Daoy (cell line): ENCODE measurements at regions not wholly inside any gene's neighbourhood (a gene's known extent, or its start where the extent isn't known, plus 50 kb on each side); places are given as distances from the start of the nearest gene placed in this dataset.
A peak's percentile ranks its signal among the peaks of the same experiment; 100 is the strongest.

ENCODE experiments used
- DNase-seq: peaks from one replicate; pipeline ENCODE4 v3.0.0-alpha.2; 2015; ENCODE audit warnings: low read depth

DNA sequence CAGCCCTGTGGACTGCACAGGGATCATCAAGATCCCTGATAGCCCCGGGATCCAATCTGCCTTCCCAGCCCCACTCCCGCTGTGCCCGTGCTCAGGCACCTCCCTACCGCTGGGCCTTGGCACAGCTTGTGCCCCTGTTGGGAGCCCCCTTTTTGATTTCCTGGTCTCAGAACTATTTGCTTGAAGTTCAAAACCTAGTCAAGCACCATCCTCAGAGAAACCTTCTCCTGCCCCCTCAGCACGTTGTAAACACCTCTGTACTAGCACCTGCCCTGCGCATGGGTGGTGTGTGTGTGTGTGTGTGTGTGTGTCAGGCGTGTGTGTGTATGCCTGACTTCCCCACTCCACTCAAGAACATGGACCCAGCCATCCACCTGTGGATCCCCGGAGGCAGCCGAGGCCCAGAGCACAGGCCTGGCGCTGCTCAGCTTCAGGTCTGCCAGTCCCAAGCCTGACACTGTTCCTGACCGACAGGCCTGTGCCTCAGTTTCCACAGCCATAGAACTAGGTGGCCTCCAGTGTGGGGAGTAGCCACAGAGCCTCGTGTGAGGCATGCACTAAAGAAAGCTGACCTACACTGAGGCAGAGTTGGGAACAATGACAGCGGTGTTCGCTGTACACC, 65.5 kb downstream of the ADRA2C start:
- no peak for DNase-seq

DNA sequence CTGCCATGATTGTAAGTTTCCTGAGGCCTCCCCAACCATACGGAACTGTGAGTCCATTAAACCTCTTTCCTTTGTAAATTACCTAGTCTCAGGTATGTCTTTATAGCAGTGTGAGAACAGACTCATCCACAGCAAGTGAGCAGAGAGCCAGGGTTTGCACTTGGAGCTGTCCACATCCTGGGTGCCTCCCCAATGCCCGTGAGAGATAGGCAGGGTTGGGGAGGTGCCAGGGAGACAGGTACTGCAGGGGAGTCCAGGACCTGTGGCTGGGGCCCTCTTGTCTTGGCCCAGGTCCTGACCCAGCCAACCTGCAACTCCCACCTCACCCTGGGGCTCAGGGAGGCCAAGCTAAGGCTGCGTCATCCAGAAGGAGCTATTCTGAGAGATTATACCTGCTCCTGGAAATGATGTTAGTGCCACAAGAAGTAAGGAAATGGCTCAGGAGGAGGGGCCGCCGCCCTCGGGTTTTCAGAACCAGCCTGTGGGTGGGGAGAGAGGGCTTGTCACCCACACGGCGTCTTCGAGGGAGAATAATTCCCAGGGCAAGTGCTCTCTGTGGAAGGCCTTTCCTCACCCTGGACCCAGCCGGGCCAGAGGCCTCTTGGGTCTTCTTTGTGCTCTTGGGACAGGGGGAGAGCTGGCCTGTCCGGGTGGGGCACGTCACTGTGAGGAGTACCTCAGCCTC, 66.5 kb downstream of the ADRA2C start:
- no peak for DNase-seq

DNA sequence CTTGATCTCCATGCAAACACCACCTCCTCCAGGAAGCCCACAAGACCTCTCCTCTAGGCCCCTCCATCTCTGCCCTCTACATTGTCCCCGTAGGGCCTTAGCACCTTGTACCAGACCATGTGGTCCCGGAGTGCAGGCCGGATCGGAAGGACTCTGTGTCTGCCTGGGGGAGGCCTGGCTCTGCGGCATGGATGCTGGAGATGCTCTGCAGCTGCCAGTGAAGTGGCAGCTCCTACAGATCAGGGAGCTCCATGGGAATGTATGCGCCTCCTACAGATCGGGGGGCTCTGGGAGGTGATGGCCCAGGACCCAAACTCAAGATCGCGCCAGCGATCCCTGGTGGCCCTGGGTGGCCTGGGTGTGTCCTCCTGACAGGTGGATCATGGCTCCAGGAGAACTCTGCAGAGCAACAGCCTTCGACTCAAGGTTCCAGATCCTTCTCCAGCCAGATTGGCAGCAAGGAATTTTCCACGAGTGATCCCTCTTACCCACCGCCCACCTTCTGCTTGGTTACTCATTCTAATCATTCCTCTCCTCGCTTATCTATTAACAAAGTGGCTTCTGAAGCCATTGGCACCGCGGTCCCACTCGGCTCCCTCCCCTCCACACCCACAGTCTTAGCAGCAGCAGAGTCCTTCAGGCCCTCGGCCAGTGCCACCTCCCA, 67.3 kb downstream of the ADRA2C start:
- no peak for DNase-seq

DNA sequence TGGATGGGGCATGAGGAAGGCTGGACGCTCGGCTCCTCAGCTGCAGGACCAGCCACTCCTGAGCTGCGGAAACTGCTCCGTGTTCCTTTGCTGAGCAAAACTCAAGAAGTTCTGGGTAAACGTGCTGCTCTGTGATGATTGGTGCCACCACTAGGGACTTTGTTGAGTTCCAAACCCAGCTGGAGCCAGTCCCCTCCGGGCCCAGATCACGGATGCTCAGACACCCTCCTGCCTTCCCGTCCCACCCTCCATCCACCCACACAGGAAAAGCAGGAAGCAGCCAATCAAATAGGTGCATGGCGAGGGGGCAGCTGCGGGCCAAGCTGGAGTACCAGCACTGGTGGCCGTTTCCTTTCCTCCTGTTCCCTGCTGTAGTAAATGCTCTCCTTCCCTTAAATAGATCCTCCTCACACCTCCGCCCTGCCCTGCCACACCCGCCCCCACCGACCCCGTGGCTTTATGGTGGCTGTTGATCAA, 68.0 kb downstream of the ADRA2C start:
- DNase-seq = no peak

DNA sequence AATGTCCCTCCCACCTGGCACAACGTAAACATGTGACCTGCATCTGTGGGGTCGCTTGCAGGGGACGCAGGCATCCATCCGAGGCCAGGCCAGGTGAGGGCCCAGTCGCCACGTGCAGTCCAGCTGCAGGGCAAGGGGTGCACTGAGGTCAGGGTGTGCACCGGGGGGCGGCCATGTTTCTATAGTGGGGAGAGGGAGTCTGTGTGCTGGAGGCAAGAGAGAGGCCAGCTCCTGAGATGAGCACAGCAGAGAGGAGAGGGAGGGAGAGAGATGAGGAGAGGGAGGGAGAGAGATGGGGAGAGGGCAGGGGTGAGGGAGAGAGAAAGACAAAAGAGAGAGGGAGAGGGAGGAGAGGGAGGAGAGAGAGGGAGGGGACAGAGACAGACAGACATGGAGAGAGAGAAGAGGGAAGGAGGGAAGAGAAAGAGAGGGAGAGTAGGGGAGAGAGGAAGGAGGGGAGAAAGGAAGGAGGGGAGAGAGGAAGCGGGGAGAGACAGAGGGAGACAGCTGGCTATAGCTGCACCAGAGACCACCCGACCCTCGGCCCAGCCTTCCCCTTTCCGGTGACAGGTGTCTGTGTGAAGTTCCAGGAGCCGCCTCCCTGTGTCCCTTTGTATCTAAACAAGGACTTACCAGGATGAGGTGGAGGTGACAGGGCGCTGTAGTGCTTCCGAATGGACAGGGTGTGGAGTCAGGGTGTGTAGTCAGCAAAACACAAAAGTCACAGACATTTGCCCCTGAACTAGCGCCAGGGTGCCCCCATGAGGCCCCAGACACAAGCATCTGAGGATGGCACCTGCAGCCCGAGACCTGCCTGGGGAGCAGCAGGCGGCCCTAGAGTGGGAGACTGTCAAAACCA, 68.7 kb downstream of the ADRA2C start:
- no peak for DNase-seq

DNA sequence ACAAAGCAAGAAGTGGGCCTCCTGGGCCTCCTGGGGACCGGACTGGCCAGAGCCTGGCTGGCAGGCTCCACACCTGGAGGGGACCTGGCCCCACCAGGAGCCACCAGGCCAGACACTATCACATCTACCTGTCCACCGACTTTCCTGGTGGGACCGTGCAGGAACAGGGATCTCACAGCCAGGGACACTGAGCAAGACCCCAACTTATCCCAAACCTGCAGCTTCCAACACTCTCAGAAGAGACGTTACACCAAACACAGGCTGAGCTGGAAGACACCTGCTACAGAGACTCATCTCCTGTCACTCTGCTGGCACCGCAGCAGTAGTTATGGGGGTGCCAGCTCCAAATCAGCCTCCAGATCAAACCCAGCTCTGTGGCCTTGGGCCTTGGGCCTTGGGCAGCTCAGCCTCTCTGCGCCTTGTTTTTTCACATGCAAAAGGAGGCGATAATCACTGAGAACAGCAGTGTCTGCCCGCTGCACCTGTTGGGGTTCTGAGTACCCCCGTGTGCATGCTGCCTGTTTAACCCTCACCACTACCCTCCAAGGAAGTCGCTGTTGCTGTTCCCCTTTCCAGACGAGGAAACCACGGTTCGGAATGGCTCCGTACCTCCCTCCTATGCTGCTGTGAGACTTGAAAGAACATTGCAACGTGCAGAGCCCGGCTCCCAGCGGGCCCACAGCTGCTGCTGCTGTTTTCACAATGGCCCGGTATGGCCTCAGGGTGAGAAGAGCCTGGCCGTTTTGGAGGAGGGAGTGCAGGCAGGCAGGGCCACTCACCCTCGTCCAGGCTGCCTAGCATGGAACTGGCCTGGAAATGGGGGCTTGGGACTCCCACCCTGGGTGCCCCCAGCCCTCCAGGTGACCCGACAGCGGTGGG, 69.6 kb downstream of the ADRA2C start:
- no peak for DNase-seq

DNA sequence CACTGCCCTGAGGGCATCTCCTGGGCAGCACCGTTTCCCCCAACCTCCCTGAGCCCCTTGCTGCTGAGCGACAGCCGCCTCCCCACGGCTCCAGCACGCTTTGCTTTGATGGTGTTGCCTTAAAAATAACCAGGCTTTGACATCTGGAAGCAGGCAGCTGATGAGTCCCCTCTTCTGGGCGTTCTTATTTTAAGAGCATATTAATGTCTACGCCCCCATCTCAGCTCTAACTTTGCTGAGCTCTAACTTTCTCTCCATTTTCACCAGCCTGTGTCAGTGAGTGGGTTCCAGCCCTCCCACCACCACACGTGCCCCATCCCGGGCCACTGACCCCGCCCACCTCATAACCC, 70.2 kb downstream of the ADRA2C start:
- no peak for DNase-seq

DNA sequence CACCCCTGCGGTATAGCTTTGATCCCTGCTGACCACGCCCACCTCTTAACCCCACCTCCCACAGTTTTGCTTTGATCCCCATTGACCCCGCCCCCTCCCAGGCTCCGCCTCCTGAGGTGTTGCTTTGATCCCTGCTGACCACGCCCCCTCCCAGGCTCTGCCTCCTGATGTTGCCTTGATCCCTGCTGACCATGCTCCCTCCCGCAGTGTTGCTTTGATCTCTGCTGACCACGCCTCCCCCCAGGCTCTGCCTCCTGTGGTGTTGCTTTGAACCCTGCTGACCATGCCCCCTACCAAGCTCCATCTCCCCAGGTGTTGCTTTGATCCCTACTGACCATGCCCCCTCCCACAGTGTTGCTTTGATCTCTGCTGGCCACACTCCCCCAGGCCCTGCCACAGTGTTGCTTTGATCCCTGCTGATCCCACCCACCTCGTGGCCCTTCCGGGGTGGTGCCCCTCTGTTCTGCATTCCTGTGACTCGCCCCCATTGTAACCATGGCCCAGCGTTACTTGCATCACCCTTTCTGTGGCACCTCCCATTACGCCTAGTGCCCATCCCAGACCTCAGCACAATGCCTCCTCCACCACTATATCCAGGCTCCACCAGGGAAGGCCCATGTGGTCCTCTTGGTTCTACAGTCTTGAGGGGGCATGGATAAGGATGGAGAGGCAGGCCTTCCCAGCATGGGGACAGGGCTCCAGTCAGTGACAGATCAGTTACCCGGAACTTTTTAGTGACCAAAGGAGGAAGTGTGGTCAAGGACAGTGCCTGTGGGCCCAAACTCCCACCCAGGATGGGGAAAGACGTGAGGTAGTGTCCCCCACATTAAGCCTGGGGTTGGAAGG, 70.8 kb downstream of the ADRA2C start:
- peak; percentile 26 for DNase-seq

DNA sequence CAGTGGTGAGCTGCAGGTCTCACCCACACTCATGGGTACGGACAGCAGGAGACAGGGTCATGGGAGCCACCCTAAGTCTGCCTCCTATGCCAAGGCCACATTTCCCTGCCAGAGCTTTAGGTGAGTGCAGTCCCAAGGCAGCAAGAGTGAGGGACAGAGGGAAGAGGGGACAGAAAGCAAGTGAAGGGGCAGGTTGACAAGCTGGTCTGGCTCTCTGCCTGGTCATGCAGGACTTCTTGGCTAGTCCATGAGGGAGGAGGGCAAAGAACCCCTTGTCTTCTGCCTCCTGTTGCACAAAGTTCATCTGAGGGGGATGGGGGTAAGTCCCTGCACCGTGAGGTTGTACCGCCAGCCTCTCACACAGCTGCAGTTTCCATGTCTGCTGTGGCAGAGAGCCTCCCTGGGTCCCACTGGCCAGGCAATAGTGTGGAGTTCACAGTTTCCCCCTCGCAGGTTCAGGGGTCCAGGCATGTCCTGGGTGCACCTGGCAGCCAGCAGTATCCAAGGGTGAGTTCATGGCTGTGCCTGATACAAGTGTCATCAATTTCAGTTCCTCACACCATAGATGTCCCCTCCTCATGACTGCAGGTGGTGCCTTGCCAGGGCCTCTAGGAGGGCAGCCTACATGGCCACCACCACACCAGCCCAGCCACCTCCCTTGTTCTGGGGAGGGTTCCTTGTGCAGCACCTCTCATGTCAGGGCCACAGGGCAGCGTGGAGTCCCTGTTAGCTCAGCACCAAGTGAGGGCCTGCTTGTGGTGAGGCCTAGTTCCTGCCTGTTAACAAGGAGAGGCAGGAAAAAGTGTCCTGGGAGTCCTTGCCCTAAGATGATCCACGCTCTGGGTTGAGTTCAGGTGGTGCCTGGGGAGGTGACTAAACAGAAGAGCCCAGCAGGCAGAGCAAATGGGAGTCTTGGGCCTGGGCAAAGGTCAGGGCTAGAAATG, 72.5 kb downstream of the ADRA2C start:
- no peak for DNase-seq

DNA sequence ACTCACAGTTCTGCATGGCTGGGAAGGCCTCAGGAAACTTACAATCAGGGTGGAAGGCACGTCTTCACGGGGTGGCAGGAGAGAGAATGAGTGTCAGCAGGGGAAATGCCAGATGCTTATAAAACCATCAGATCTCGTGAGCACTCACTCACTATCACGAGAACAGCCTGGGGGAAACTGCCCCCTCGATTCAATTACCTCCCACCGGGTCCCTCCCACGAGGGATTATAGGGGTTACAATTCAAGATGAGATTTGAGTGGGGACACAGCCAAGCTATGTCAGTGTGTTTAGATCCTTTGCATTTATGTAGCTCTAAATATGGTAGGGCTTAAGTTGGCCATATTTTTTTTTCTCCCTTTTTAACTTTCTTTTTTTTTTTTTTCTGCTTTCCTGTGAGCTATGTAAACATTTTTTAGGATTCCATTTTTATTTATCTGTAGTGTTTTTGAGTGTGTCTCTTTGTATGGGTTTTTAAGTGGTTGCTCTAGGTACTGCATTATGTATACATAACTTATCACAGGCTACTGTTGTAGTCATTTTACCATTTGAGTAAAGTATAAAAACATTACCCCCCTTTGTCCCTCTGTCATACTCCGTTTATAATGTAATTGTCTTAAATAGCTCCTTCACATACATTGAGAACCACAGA, 79.0 kb downstream of the ADRA2C start:
- DNase-seq = no peak

DNA sequence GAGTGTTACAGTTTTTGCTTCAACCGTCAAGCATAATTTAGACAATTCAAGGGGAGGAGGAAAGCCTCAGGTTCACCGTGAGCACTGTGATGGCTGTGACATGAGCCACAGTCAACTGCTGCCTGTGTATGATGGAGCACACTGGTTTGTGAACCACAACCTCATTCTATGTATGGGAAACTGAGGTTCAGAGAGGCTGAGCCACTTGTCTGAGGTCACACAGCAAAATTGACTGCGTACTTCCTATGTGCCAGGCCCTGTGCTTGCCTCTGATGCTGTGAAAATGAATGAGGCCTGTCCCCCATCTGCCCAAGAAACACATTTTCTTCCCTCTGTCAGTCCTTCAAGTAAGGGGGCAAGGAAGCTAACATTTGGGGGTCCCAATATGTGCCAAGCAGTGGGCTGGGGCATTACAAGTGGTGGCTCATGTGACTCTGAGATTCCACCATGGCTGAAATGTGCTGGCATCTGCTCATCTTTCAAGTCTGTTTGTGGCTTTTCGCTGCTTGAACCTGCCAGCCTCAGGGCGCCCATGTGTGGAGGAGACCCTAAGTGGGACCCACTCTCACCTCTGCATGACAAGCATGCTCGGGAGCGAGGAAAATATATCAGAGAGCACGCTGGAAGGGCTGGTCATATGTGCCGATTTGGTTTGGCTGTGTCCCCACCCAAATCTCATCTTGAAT, 79.7 kb downstream of the ADRA2C start:
- DNase-seq = no peak

DNA sequence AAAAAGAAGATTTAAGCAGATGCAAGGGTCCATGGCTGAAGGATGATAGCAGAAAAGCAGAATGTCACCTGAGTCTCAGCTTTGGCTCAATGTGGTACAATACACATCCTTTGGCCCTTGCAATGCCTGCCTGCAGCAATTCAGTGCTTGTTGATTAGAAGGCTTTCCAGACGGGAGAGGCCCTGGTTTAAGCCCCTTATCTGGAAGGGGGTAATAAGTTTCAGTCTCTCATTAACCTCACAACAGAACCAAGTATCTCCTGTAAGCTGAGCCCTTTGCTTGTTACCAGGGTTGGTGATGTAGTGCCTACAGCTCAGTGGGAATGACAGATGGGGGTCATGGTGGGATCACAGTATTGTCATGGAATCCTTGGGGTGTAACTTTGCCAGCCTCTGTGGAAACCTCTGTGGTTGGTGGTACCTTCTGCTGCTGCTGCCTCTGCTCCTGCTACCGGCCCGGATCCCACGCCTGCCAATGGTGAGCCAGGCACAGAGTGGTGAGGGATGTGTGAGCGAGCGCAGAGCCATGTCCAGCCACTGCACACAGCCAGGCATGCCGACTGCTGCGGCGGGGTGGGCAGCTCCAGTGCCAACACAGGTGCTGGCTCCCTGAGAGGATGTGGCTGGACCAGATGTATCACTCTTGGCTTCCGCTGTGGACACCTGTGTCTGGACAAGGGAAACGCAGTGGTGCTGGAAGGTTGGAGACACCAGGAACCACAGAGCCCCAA, 81.2 kb downstream of the ADRA2C start:
- DNase-seq = no peak

DNA sequence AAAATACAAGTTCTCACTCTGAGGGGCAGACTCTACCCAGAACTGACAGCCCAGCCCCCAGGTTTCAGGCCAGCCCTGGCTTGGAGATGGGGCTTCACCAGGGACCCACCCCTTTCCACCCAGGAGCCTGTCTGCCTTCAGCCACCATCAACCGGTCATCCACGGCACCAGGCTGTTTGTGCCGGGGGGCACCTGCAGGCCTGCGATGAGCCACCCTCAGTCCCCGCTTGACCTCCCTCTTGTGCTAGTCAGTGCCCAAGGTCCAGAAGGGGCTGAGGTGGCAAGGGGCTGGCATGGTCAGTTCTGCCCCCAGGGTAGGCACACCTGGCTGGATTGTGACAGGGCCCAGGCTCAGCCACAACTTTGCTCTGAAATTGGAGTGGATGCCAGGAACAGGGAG, 82.1 kb downstream of the ADRA2C start:
- DNase-seq = no peak

DNA sequence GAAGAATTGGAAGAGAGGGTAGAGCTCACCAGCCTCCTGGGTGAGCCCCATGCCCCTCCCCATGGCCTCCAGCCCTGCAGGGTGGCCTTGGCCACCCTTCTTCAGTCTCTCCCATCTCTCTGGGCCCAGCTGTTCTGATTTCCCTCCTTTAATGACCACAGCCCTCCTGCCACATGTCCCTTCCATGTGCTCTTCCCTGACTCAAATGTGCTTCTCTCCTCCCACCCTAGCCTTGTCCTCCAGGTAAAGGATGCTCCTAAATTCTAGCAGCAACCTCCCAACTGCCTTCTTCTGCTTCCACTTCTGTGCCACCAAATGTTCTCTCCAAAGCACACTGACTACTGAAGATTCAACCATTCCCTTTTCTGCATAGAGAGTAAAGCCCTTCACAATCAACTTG, 83.0 kb downstream of the ADRA2C start:
- DNase-seq = no peak

DNA sequence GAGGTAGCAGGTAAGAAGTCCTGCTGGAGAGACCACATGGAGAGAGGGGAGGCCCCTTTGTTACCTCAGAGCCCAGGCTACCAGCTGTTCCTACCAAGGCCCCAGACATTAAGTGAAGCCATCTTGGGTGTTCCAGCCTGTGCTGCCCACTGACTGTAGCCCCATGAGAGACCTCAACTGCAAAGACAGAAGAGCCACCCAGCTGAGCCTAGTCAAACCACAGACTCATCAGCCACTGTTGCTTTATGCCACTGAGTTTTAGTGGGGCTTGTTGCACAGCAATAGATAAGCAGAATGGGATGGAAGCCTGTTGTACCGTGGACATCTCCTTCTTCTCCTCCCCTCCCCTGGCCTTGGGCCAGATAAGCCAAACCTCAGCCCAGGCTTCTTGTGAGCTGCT, 83.9 kb downstream of the ADRA2C start:
- no peak for DNase-seq

DNA sequence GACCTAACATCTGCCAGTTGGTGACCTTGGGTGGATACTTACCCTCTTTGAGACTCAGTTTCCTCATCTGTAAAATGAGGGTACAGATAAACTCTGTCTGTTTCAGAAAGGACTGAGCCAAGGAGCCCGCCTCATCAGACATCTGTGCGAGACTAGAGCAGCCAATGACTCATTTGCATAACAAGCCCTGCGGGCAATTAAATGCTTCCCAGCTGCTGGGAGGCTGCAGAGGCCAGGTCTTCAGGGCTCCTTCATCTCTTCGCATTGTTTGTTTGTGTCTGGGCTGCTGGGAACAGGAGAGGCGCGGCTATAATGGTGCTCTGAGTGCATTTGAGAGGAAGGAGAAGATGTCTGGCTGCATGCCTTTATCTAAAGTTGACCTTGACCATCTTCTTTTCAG, 85.0 kb downstream of the ADRA2C start:
- peak; percentile 37 for DNase-seq

DNA sequence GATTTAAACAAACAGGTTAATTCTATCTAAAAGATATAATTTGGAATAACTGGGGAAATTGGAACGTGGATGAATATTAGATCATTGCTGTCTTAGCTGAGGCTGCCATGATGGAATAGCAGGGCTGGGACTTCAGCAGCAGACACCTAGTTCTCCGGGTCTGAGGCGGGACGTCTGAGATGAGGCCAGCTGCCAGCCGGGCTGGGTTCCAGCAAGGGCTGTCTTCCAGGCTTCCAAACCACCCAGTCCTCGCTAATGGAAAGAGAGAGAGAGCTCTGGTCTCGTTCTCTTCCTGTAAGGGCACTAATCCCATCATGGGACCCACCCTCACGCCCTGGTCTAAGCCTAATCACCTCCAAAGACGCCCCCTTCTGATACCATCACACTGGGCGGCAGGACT, 85.7 kb downstream of the ADRA2C start:
- DNase-seq = no peak
